ENCODE measurements at regions not wholly inside any gene's neighbourhood (a gene's known extent, or its start where the extent isn't known, plus 50 kb on each side); places are given as distances from the start of the nearest gene placed in this dataset.

DNA sequence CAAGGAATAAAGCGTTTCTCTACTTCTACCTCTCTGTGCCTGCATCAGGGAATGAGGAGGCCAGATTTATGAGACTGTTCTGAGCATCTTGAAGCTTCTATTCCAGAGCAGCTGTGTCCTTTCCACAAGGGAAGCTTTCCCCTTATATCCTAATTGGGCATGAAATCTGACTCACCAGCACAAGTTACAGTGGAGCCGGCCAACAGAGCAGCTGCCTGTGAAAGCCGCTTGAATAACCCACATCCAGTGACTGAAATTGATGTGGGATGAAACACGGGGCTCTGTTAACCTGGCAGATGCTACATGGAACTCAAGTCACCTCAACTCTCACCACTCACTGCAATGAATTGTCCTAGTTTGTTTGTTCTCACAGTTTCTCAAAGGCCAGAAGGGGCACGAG is 400.3 kb downstream of the TFAP2A start:
- Histone ChIP-seq H3K27me3 (no peaks in the 10 kb centered on the region), H3K36me3 (no peaks in the 10 kb centered on the region), H3K4me3 (no peak overlapping the region), H3K9me3 (no peaks in the 10 kb centered on the region), H3K4me1 (no peaks in the 10 kb centered on the region), H3K27ac (no peak overlapping the region)
- intact Hi-C loops (cut with DNase I; ENCODE audit: low total_unique reads), result no loop called here
- no peak for DNase-seq
- TF ChIP-seq POLR2A (IDR thresholded peaks at IDR 0.05), result no peak
- no peak for TF ChIP-seq CTCF (IDR thresholded peaks at IDR 0.05)

- Histone ChIP-seq H3K4me3 (no peak overlapping the region), H3K27ac (no peak overlapping the region), H3K9me3 (no peaks in the 10 kb centered on the region), H3K27me3 (no peaks in the 10 kb centered on the region), H3K4me1 (no peaks in the 10 kb centered on the region), H3K36me3 (no peaks in the 10 kb centered on the region)
- intact Hi-C loops (cut with DNase I; ENCODE audit: low total_unique reads), result no loop called here
- DNase-seq, result no peak
- TF ChIP-seq CTCF (IDR thresholded peaks at IDR 0.05) (no peak), POLR2A (IDR thresholded peaks at IDR 0.05) (no peak)
These were observed 414.3 kb downstream of the TFAP2A start for GRCh38 chr6:10000551-10000950.

DNA sequence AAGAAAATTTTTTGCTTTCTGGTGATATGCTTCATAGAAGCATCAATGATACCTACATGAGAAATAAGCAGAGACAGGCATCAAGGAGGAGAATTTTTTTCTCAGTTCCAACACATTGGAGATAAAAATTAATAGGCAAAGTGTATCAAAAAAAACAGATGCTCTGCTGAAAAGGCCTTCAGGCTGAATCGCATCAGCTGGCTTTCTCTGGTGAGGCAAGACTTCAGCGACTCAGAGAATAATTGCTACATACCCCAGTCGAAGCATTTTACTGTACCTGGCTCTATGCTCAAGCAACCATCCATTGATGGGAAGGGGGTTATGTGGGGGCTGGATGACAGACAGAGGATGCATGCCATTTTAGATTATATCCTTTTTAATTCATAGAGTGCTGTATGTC is 415.1 kb downstream of the TFAP2A start:
- no peaks in the 10 kb centered on the region for H3K27me3 ChIP-seq
- H3K9me3 ChIP-seq, result no peaks in the 10 kb centered on the region
- H3K36me3 ChIP-seq, result no peaks in the 10 kb centered on the region
- intact Hi-C loops (cut with DNase I; ENCODE audit: low total_unique reads), result no loop called here
- H3K4me1 ChIP-seq, result no peaks in the 10 kb centered on the region
- DNase-seq, result no peak
- TF ChIP-seq POLR2A (IDR thresholded peaks at IDR 0.05), result no peak
- no peak for TF ChIP-seq CTCF (IDR thresholded peaks at IDR 0.05)
- no peak overlapping the region for H3K4me3 ChIP-seq
- H3K27ac ChIP-seq, result no peak overlapping the region

GRCh38 chr6:9986273-9986672 is 428.6 kb downstream of the TFAP2A start:
- Histone ChIP-seq H3K27me3 (no peaks in the 10 kb centered on the region), H3K27ac (no peak overlapping the region), H3K36me3 (no peaks in the 10 kb centered on the region), H3K4me3 (no peak overlapping the region), H3K4me1 (no peaks in the 10 kb centered on the region), H3K9me3 (no peaks in the 10 kb centered on the region)
- intact Hi-C loops (cut with DNase I; ENCODE audit: low total_unique reads), result no loop called here
- no peak for DNase-seq
- TF ChIP-seq POLR2A (IDR thresholded peaks at IDR 0.05) (no peak), CTCF (IDR thresholded peaks at IDR 0.05) (no peak)

DNA sequence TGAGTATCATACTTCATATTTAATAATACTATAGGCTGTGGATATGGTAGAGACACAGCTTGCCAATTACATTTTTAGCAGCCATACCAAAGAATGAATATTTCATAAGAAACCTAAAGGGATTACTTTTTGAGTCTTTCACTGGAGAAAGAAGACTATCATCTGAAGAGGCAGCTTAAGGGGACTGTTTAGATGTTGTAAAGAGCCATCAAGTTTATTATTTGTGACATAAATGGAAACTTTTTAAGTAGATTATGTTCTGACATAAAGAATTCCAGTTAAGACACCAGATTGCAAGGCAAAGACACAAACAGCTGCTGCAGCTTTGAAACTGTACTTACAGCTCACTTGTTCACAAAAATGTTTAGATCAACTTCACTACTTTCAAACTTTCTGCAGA is 429.4 kb downstream of the TFAP2A start:
- Histone ChIP-seq H3K27me3 (no peaks in the 10 kb centered on the region), H3K4me3 (no peak overlapping the region), H3K9me3 (no peaks in the 10 kb centered on the region), H3K4me1 (no peaks in the 10 kb centered on the region), H3K27ac (no peak overlapping the region), H3K36me3 (no peaks in the 10 kb centered on the region)
- DNase-seq, result no peak
- intact Hi-C loops (cut with DNase I; ENCODE audit: low total_unique reads), result no loop called here
- TF ChIP-seq POLR2A (IDR thresholded peaks at IDR 0.05) (no peak), CTCF (IDR thresholded peaks at IDR 0.05) (no peak)

Measured in uterus (tissue), 3 donors.